ENCODE measurements at regions not wholly inside any gene's neighbourhood (a gene's known extent, or its start where the extent isn't known, plus 50 kb on each side); places are given as distances from the start of the nearest gene placed in this dataset.

- H3K4me2 ChIP-seq, result peak overlapping the region; percentile 59; the same call in 1 of the 2 replicates
- H3K27ac ChIP-seq (ENCODE audit: low read depth), result no peak overlapping the region
- no peak for DNase-seq (ENCODE audit: low spot score)
- no peaks in the 10 kb centered on the region for H3K9me2 ChIP-seq (ENCODE audit: insufficient read depth)
- H3K4me1 ChIP-seq (ENCODE audit: insufficient read depth), result peaks cover 9% of the 10 kb centered on the region
- H3K9me3 Mint-ChIP-seq, result peaks cover 26% of the 10 kb centered on the region
- H3K27ac Mint-ChIP-seq, result no peak overlapping the region
- H4K20me1 ChIP-seq (replicated peaks; ENCODE audit: insufficient read depth), result no peaks in the 10 kb centered on the region
- H3K36me3 ChIP-seq (ENCODE audit: insufficient read depth), result no peaks in the 10 kb centered on the region; the same call in 1 of the 2 replicates
- no peaks in the 10 kb centered on the region for H3K27me3 ChIP-seq (ENCODE audit: insufficient read depth)
- H3F3A ChIP-seq (replicated peaks; ENCODE audit: low read depth), result 0 out of 2 replicates have a peak, but pooled peaks cover 5% of the 10 kb centered on the region
- H3K79me2 ChIP-seq (replicated peaks; ENCODE audit: insufficient read depth), result no peaks in the 10 kb centered on the region
- peak; percentile 36; the same call in 2 of the 3 replicates for ATAC-seq
- no peak overlapping the region for H2AFZ ChIP-seq
- no peak for TF ChIP-seq CREB1 (CRISPR knock-in tag; IDR thresholded peaks at IDR 0.05; ENCODE audit: low read depth)
- TF ChIP-seq ZNF114 (CRISPR knock-in tag; IDR thresholded peaks at IDR 0.05), result no peak
- no peak for TF ChIP-seq CTCF (conservative IDR thresholded peaks at IDR 0.05; ENCODE audit: low read depth in 2 of 2)
- no peak for TF ChIP-seq ZNF331 (CRISPR knock-in tag; IDR thresholded peaks at IDR 0.05; ENCODE audit: low read depth)
- no peak for TF ChIP-seq STAT1 (IDR thresholded peaks at IDR 0.05; ENCODE audit: unreplicated experiment)
- TF ChIP-seq JUNB (IDR thresholded peaks at IDR 0.05; ENCODE audit: unreplicated experiment), result no peak
- no peak for TF ChIP-seq POLR2AphosphoS5 (IDR thresholded peaks at IDR 0.05; ENCODE audit: low read depth)
- TF ChIP-seq NANOG (IDR thresholded peaks at IDR 0.05; ENCODE audit: borderline replicate concordance), result no peak
- TF ChIP-seq REST (IDR thresholded peaks at IDR 0.05; ENCODE audit: unreplicated experiment), result no peak
- TF ChIP-seq EZH2 (IDR thresholded peaks at IDR 0.05; ENCODE audit: low read depth, unreplicated experiment), result no peak
- no peak for TF ChIP-seq EZH2phosphoT487 (IDR thresholded peaks at IDR 0.05; ENCODE audit: unreplicated experiment)
- TF ChIP-seq ZNF462 (CRISPR knock-in tag; IDR thresholded peaks at IDR 0.05), result no peak
- no peak for TF ChIP-seq ETS1 (IDR thresholded peaks at IDR 0.05)
- H3K4me1 Mint-ChIP-seq, result peaks cover 8% of the 10 kb centered on the region
- no peak overlapping the region for H3K4me3 Mint-ChIP-seq
- H3K36me3 Mint-ChIP-seq (ENCODE audit: low read depth), result peaks cover 14% of the 10 kb centered on the region
- peaks cover 7% of the 10 kb centered on the region for H3K27me3 Mint-ChIP-seq (ENCODE audit: insufficient read depth, low read depth, poor library complexity)
- H3K4me3 ChIP-seq, result no peak overlapping the region
These were observed 98.7 kb upstream of the IQSEC1 start for GRCh38 chr3:13171704-13172643.
